ENCODE measurements at regions not wholly inside any gene's neighbourhood (a gene's known extent, or its start where the extent isn't known, plus 50 kb on each side); places are given as distances from the start of the nearest gene placed in this dataset.

GRCh38 chr6:126764671-126765070 is 353.8 kb upstream of the RSPO3 start:
- no peaks in the 10 kb centered on the region for H3K27me3 ChIP-seq
- no peak overlapping the region for H3K27ac ChIP-seq
- H3K4me1 ChIP-seq = no peaks in the 10 kb centered on the region
- no peak for TF ChIP-seq CTCF (IDR thresholded peaks at IDR 0.05)
- TF ChIP-seq POLR2A (IDR thresholded peaks at IDR 0.05) = no peak
- intact Hi-C loops (cut with DNase I) = no loop called here
- no peaks in the 10 kb centered on the region for H3K36me3 ChIP-seq
- no peaks in the 10 kb centered on the region for H3K9me3 ChIP-seq
- no peak overlapping the region for H3K4me3 ChIP-seq
- no peak for DNase-seq
- 39 to 61% methylated on average over 4 of the region's 4 CpGs for WGBS, 2 donors

GRCh38 chr6:126766820-126767219 is 351.7 kb upstream of the RSPO3 start:
- 70 to 81% methylated on average over 3 of the region's 3 CpGs for WGBS, 2 donors
- TF ChIP-seq CTCF (IDR thresholded peaks at IDR 0.05) (no peak), POLR2A (IDR thresholded peaks at IDR 0.05) (no peak)
- Histone ChIP-seq H3K4me1 (no peaks in the 10 kb centered on the region), H3K9me3 (no peaks in the 10 kb centered on the region), H3K4me3 (no peak overlapping the region), H3K27me3 (no peaks in the 10 kb centered on the region), H3K27ac (no peak overlapping the region), H3K36me3 (no peaks in the 10 kb centered on the region)
- DNase-seq = no peak
- intact Hi-C loops (cut with DNase I) = no loop called here

- no peaks in the 10 kb centered on the region for H3K27me3 ChIP-seq
- no peak overlapping the region for H3K4me3 ChIP-seq
- WGBS, 2 donors = 62 to 85% methylated on average over 1 of the region's 1 CpG
- H3K9me3 ChIP-seq = no peaks in the 10 kb centered on the region
- intact Hi-C loops (cut with DNase I) = no loop called here
- TF ChIP-seq CTCF (IDR thresholded peaks at IDR 0.05) (no peak), POLR2A (IDR thresholded peaks at IDR 0.05) (no peak)
- H3K27ac ChIP-seq = no peak overlapping the region
- H3K36me3 ChIP-seq = no peaks in the 10 kb centered on the region
- DNase-seq = no peak
- H3K4me1 ChIP-seq = no peaks in the 10 kb centered on the region
These were observed 350.8 kb upstream of the RSPO3 start for GRCh38 chr6:126767711-126768110.

DNA sequence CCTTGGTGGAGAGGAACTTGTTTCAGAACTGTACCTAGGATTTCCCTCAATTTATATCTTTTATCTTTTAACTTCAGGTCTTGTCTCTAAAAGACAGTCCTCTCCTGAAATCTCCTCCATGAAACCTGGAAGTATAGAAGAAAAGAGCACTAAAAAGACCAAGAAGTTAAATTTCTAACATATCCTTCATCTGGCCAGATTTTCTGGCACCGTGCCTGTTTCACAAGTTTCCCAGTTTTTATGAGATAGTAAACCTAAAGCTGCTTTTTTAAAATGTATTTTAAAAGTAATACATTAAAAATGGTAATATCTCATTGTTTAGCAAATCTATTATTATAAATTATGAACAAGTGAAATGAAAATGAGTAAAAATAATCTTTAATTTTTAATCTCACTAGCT is 348.3 kb upstream of the RSPO3 start:
- no peaks in the 10 kb centered on the region for H3K27me3 ChIP-seq
- intact Hi-C loops (cut with DNase I) = no loop called here
- no peak overlapping the region for H3K4me3 ChIP-seq
- H3K36me3 ChIP-seq = no peaks in the 10 kb centered on the region
- TF ChIP-seq CTCF (IDR thresholded peaks at IDR 0.05) = no peak
- TF ChIP-seq POLR2A (IDR thresholded peaks at IDR 0.05) = no peak
- WGBS, 2 donors = 32 to 37% methylated on average over 1 of the region's 1 CpG
- H3K9me3 ChIP-seq = no peaks in the 10 kb centered on the region
- no peaks in the 10 kb centered on the region for H3K4me1 ChIP-seq
- no peak overlapping the region for H3K27ac ChIP-seq
- no peak for DNase-seq

GRCh38 chr6:126773112-126773805 is 345.2 kb upstream of the RSPO3 start:
- Histone ChIP-seq H3K9me3 (no peaks in the 10 kb centered on the region), H3K4me3 (no peak overlapping the region), H3K27ac (no peak overlapping the region), H3K27me3 (no peaks in the 10 kb centered on the region), H3K36me3 (no peaks in the 10 kb centered on the region), H3K4me1 (no peaks in the 10 kb centered on the region)
- DNase-seq = no peak
- WGBS, 2 donors = 15 to 19% methylated on average over 7 to 8 of the region's 9 CpGs
- intact Hi-C loops (cut with DNase I) = no loop called here
- TF ChIP-seq CTCF (IDR thresholded peaks at IDR 0.05) (no peak), POLR2A (IDR thresholded peaks at IDR 0.05) (no peak)

All from esophagus squamous epithelium (tissue), 5 donors.